ENCODE measurements at regions not wholly inside any gene's neighbourhood (a gene's known extent, or its start where the extent isn't known, plus 50 kb on each side); places are given as distances from the start of the nearest gene placed in this dataset.

- TF ChIP-seq ZNF280B (CRISPR knock-in tag; IDR thresholded peaks at IDR 0.05; ENCODE audit: borderline replicate concordance) (no peak), ATF6 (CRISPR knock-in tag; conservative IDR thresholded peaks at IDR 0.05) (no peak), NR2F1 (CRISPR knock-in tag; IDR thresholded peaks at IDR 0.05) (no peak), TAF1 (CRISPR knock-in tag; IDR thresholded peaks at IDR 0.05) (no peak), PAWR (CRISPR knock-in tag; IDR thresholded peaks at IDR 0.05; ENCODE audit: borderline replicate concordance) (no peak), ZNF234 (CRISPR knock-in tag; conservative IDR thresholded peaks at IDR 0.05) (no peak), STAT5B (CRISPR knock-in tag; IDR thresholded peaks at IDR 0.05) (no peak), HMGA1 (CRISPR knock-in tag; conservative IDR thresholded peaks at IDR 0.05) (no peak), PRDM4 (CRISPR knock-in tag; IDR thresholded peaks at IDR 0.05; ENCODE audit: borderline replicate concordance) (no peak)
Measured at GRCh38 chr12:103205906-103206305, 248.4 kb downstream of the ASCL1 start (continued).
